ENCODE measurements at regions not wholly inside any gene's neighbourhood (a gene's known extent, or its start where the extent isn't known, plus 50 kb on each side); places are given as distances from the start of the nearest gene placed in this dataset.
"Not testable (repeated sequence)": the region's sequence is repeated elsewhere in the genome, so short reads cannot be mapped to it uniquely, and the experiment has no call there.

DNA sequence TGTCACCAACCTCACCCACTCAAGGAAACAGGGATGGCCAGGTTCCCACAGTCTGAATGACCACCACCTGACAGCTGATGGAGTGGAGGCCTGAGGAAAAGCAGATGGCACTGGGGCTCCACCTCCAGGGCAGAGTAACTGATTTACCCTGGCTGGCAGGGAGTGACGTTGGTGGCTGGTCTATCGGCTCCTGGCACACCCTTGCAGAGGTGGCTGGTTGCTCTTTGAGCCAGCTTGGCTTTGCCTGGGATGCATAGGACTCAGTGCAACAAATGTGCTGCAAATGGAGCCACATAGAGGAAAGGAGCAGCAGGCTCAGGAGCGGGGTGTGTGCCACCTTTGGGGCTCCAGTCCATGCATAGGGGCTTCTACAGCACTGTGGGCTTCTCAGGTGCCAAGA, 574.8 kb downstream of the CWH43 start:
- TF ChIP-seq CBX3 (IDR thresholded peaks at IDR 0.05; ENCODE audit: borderline replicate concordance in 1 of 2, low read length in 2 of 2); RFX5 (IDR thresholded peaks at IDR 0.05; ENCODE audit: low read depth, low read length); ZNF717 (CRISPR knock-in tag; IDR thresholded peaks at IDR 0.05); POLR2A (conservative IDR thresholded peaks at IDR 0.05); CCAR2 (IDR thresholded peaks at IDR 0.05; ENCODE audit: low read depth, low read length): not testable (repeated sequence)
- TF ChIP-seq, protein P1, sequence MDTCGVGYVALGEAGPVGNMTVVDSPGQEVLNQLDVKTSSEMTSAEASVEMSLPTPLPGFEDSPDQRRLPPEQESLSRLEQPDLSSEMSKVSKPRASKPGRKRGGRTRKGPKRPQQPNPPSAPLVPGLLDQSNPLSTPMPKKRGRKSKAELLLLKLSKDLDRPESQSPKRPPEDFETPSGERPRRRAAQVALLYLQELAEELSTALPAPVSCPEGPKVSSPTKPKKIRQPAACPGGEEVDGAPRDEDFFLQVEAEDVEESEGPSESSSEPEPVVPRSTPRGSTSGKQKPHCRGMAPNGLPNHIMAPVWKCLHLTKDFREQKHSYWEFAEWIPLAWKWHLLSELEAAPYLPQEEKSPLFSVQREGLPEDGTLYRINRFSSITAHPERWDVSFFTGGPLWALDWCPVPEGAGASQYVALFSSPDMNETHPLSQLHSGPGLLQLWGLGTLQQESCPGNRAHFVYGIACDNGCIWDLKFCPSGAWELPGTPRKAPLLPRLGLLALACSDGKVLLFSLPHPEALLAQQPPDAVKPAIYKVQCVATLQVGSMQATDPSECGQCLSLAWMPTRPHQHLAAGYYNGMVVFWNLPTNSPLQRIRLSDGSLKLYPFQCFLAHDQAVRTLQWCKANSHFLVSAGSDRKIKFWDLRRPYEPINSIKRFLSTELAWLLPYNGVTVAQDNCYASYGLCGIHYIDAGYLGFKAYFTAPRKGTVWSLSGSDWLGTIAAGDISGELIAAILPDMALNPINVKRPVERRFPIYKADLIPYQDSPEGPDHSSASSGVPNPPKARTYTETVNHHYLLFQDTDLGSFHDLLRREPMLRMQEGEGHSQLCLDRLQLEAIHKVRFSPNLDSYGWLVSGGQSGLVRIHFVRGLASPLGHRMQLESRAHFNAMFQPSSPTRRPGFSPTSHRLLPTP (IDR thresholded peaks at IDR 0.05; ENCODE audit: borderline replicate concordance, extremely low read depth, insufficient read length) = not testable (repeated sequence)
- TF ChIP-seq, protein P2, sequence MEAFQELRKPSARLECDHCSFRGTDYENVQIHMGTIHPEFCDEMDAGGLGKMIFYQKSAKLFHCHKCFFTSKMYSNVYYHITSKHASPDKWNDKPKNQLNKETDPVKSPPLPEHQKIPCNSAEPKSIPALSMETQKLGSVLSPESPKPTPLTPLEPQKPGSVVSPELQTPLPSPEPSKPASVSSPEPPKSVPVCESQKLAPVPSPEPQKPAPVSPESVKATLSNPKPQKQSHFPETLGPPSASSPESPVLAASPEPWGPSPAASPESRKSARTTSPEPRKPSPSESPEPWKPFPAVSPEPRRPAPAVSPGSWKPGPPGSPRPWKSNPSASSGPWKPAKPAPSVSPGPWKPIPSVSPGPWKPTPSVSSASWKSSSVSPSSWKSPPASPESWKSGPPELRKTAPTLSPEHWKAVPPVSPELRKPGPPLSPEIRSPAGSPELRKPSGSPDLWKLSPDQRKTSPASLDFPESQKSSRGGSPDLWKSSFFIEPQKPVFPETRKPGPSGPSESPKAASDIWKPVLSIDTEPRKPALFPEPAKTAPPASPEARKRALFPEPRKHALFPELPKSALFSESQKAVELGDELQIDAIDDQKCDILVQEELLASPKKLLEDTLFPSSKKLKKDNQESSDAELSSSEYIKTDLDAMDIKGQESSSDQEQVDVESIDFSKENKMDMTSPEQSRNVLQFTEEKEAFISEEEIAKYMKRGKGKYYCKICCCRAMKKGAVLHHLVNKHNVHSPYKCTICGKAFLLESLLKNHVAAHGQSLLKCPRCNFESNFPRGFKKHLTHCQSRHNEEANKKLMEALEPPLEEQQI (IDR thresholded peaks at IDR 0.05) = not testable (repeated sequence)
- TF ChIP-seq, protein P3, sequence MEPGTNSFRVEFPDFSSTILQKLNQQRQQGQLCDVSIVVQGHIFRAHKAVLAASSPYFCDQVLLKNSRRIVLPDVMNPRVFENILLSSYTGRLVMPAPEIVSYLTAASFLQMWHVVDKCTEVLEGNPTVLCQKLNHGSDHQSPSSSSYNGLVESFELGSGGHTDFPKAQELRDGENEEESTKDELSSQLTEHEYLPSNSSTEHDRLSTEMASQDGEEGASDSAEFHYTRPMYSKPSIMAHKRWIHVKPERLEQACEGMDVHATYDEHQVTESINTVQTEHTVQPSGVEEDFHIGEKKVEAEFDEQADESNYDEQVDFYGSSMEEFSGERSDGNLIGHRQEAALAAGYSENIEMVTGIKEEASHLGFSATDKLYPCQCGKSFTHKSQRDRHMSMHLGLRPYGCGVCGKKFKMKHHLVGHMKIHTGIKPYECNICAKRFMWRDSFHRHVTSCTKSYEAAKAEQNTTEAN (CRISPR knock-in tag; IDR thresholded peaks at IDR 0.05) = not testable (repeated sequence)

All from K562 (cell line).